ENCODE measurements at regions not wholly inside any gene's neighbourhood (a gene's known extent, or its start where the extent isn't known, plus 50 kb on each side); places are given as distances from the start of the nearest gene placed in this dataset.

- Histone ChIP-seq H3K27ac (ENCODE audit: low read length) (no peak overlapping the region), H3K9ac (ENCODE audit: low read depth, low read length) (no peak overlapping the region), H3K4me3 (ENCODE audit: low read length) (no peak overlapping the region), H3K9me3 (ENCODE audit: insufficient read depth, low read depth, low read length) (no peaks in the 10 kb centered on the region), H3K4me1 (ENCODE audit: insufficient read depth, low read length) (no peaks in the 10 kb centered on the region), H3K27me3 (ENCODE audit: insufficient read depth, low read length) (no peaks in the 10 kb centered on the region), H3K36me3 (ENCODE audit: insufficient read depth, low read depth, low read length) (no peaks in the 10 kb centered on the region)
Measured at GRCh38 chr11:129722529-129722928, 93.1 kb upstream of the TMEM45B start.

DNA sequence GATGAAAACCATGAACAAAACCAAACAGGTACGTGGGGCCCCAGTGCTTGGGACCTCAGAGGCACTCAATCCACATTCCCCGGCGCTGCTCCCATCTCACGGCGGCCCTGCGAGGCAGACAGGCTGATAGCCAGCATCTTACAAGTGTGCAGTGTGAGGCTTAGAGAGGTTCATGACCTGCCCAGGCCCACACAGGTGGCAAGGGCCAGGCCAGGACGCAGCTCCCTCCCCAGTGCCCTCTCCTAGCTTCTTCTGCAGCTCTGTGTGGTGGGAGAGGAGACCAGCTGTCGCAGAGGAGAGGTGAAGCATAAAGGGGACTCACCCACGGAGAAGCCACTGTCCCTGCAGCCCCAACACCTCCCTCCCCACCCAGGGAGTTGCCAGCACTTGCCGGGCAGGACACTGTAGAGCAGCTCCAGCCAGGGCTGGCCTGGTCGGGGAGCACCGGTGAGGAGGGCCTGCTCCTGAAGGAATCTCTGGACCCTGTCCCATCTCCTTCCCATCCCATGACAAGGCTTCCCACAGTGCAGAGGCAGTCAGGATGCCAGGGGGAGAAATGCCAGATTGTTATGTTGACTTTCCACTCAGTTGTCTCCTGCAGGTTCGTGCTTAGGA, 92.4 kb upstream of the TMEM45B start:
- H3K9ac ChIP-seq (ENCODE audit: low read depth, low read length), result no peak overlapping the region
- no peaks in the 10 kb centered on the region for H3K36me3 ChIP-seq (ENCODE audit: insufficient read depth, low read depth, low read length)
- no peaks in the 10 kb centered on the region for H3K9me3 ChIP-seq (ENCODE audit: insufficient read depth, low read depth, low read length)
- H3K27me3 ChIP-seq (ENCODE audit: insufficient read depth, low read length), result no peaks in the 10 kb centered on the region
- H3K4me3 ChIP-seq (ENCODE audit: low read length), result no peak overlapping the region
- H3K27ac ChIP-seq (ENCODE audit: low read length), result no peak overlapping the region
- no peaks in the 10 kb centered on the region for H3K4me1 ChIP-seq (ENCODE audit: insufficient read depth, low read length)

- H3K4me1 ChIP-seq (ENCODE audit: insufficient read depth, low read length), result no peaks in the 10 kb centered on the region
- H3K27ac ChIP-seq (ENCODE audit: low read length), result no peak overlapping the region
- H3K27me3 ChIP-seq (ENCODE audit: insufficient read depth, low read length), result no peaks in the 10 kb centered on the region
- no peak overlapping the region for H3K4me3 ChIP-seq (ENCODE audit: low read length)
- H3K36me3 ChIP-seq (ENCODE audit: insufficient read depth, low read depth, low read length), result no peaks in the 10 kb centered on the region
- H3K9me3 ChIP-seq (ENCODE audit: insufficient read depth, low read depth, low read length), result no peaks in the 10 kb centered on the region
- no peak overlapping the region for H3K9ac ChIP-seq (ENCODE audit: low read depth, low read length)
Measured at GRCh38 chr11:129723761-129724162, 91.9 kb upstream of the TMEM45B start.

DNA sequence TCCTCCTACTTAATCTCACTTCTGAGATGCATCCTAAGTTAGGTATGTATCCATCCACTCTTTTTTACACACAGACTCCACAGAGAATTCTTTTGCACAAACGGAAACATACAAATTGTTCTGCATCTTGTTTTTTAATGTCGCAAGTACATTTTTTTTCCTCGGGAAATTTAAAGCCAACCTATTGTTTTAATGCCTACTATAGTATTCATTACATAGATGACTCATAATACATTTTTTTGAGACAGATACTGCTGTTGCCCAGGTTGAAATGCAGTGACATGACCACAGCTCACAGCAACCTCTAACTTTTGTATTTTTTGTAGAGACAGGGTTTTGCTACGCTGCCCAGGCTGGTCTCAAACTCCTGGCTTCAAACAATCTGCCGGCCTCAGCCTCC, 90.8 kb upstream of the TMEM45B start:
- Histone ChIP-seq H3K27ac (ENCODE audit: low read length) (no peak overlapping the region), H3K4me3 (ENCODE audit: low read length) (no peak overlapping the region), H3K27me3 (ENCODE audit: insufficient read depth, low read length) (no peaks in the 10 kb centered on the region), H3K36me3 (ENCODE audit: insufficient read depth, low read depth, low read length) (no peaks in the 10 kb centered on the region), H3K9ac (ENCODE audit: low read depth, low read length) (no peak overlapping the region), H3K4me1 (ENCODE audit: insufficient read depth, low read length) (no peaks in the 10 kb centered on the region), H3K9me3 (ENCODE audit: insufficient read depth, low read depth, low read length) (no peaks in the 10 kb centered on the region)

DNA sequence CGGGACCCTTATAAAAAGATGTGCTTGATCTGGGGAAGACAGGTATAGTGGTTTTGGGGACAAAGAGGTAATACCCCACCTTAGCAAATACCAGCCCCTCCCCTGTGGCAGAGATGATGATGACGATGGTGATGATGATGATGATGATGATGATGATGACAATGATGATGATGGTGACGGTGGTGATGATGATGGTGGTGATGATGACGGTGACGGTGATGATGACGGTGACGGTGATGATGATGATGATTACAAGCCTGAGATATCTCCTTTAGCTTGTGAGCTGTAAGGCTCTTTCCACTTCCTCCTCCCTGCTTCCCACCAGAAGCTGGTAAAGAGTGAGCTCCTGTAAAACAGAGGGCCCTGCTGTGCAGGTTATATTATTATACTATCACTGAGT, 89.5 kb upstream of the TMEM45B start:
- no peaks in the 10 kb centered on the region for H3K9me3 ChIP-seq (ENCODE audit: insufficient read depth, low read depth, low read length)
- no peaks in the 10 kb centered on the region for H3K4me1 ChIP-seq (ENCODE audit: insufficient read depth, low read length)
- no peak overlapping the region for H3K27ac ChIP-seq (ENCODE audit: low read length)
- H3K4me3 ChIP-seq (ENCODE audit: low read length), result no peak overlapping the region
- H3K9ac ChIP-seq (ENCODE audit: low read depth, low read length), result no peak overlapping the region
- no peaks in the 10 kb centered on the region for H3K27me3 ChIP-seq (ENCODE audit: insufficient read depth, low read length)
- H3K36me3 ChIP-seq (ENCODE audit: insufficient read depth, low read depth, low read length), result no peaks in the 10 kb centered on the region

- no peak overlapping the region for H3K27ac ChIP-seq (ENCODE audit: low read length)
- H3K4me3 ChIP-seq (ENCODE audit: low read length), result no peak overlapping the region
- no peaks in the 10 kb centered on the region for H3K36me3 ChIP-seq (ENCODE audit: insufficient read depth, low read depth, low read length)
- H3K9me3 ChIP-seq (ENCODE audit: insufficient read depth, low read depth, low read length), result no peaks in the 10 kb centered on the region
- no peak overlapping the region for H3K9ac ChIP-seq (ENCODE audit: low read depth, low read length)
- no peaks in the 10 kb centered on the region for H3K27me3 ChIP-seq (ENCODE audit: insufficient read depth, low read length)
- no peaks in the 10 kb centered on the region for H3K4me1 ChIP-seq (ENCODE audit: insufficient read depth, low read length)
Measured at GRCh38 chr11:129728581-129728980, 87.1 kb upstream of the TMEM45B start.

- Histone ChIP-seq H3K9me3 (ENCODE audit: insufficient read depth, low read depth, low read length) (no peaks in the 10 kb centered on the region), H3K36me3 (ENCODE audit: insufficient read depth, low read depth, low read length) (no peaks in the 10 kb centered on the region), H3K27me3 (ENCODE audit: insufficient read depth, low read length) (no peaks in the 10 kb centered on the region), H3K27ac (ENCODE audit: low read length) (no peak overlapping the region), H3K9ac (ENCODE audit: low read depth, low read length) (no peak overlapping the region), H3K4me3 (ENCODE audit: low read length) (no peak overlapping the region), H3K4me1 (ENCODE audit: insufficient read depth, low read length) (no peaks in the 10 kb centered on the region)
Measured at GRCh38 chr11:129729216-129729615, 86.4 kb upstream of the TMEM45B start.

GRCh38 chr11:129729823-129730222, 85.8 kb upstream of the TMEM45B start:
- Histone ChIP-seq H3K9ac (ENCODE audit: low read depth, low read length) (no peak overlapping the region), H3K9me3 (ENCODE audit: insufficient read depth, low read depth, low read length) (no peaks in the 10 kb centered on the region), H3K27ac (ENCODE audit: low read length) (no peak overlapping the region), H3K4me1 (ENCODE audit: insufficient read depth, low read length) (no peaks in the 10 kb centered on the region), H3K27me3 (ENCODE audit: insufficient read depth, low read length) (no peaks in the 10 kb centered on the region), H3K36me3 (ENCODE audit: insufficient read depth, low read depth, low read length) (no peaks in the 10 kb centered on the region), H3K4me3 (ENCODE audit: low read length) (no peak overlapping the region)

DNA sequence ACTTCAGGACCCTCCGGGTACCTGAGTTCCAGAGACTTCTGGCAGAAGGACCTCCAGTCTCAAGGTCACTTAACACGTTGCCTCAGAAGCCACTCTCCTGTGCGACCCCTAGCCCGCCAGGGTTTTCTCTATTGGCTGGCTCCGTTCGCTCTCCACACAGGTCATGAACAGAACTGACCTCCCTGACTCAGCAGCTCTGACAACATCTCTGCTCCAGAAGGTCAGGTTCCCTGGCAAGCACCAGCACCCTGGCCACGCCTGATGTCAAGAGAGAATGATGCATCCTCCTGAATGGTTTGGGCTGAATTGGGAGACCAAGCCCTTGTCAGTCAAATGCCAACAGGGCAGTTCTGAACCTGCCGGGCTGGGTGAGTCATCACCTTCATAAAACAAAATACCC, 84.3 kb upstream of the TMEM45B start:
- no peaks in the 10 kb centered on the region for H3K36me3 ChIP-seq (ENCODE audit: insufficient read depth, low read depth, low read length)
- H3K9ac ChIP-seq (ENCODE audit: low read depth, low read length), result no peak overlapping the region
- no peaks in the 10 kb centered on the region for H3K4me1 ChIP-seq (ENCODE audit: insufficient read depth, low read length)
- no peak overlapping the region for H3K4me3 ChIP-seq (ENCODE audit: low read length)
- no peaks in the 10 kb centered on the region for H3K27me3 ChIP-seq (ENCODE audit: insufficient read depth, low read length)
- no peak overlapping the region for H3K27ac ChIP-seq (ENCODE audit: low read length)
- H3K9me3 ChIP-seq (ENCODE audit: insufficient read depth, low read depth, low read length), result no peaks in the 10 kb centered on the region

- Histone ChIP-seq H3K36me3 (ENCODE audit: insufficient read depth, low read depth, low read length) (no peaks in the 10 kb centered on the region), H3K27ac (ENCODE audit: low read length) (no peak overlapping the region), H3K27me3 (ENCODE audit: insufficient read depth, low read length) (no peaks in the 10 kb centered on the region), H3K4me3 (ENCODE audit: low read length) (no peak overlapping the region), H3K4me1 (ENCODE audit: insufficient read depth, low read length) (no peaks in the 10 kb centered on the region), H3K9me3 (ENCODE audit: insufficient read depth, low read depth, low read length) (no peaks in the 10 kb centered on the region), H3K9ac (ENCODE audit: low read depth, low read length) (no peak overlapping the region)
Measured at GRCh38 chr11:129732941-129733340, 82.7 kb upstream of the TMEM45B start.

- no peaks in the 10 kb centered on the region for H3K9me3 ChIP-seq (ENCODE audit: insufficient read depth, low read depth, low read length)
- no peak overlapping the region for H3K9ac ChIP-seq (ENCODE audit: low read depth, low read length)
- no peaks in the 10 kb centered on the region for H3K27me3 ChIP-seq (ENCODE audit: insufficient read depth, low read length)
- no peak overlapping the region for H3K4me3 ChIP-seq (ENCODE audit: low read length)
- no peak overlapping the region for H3K27ac ChIP-seq (ENCODE audit: low read length)
- no peaks in the 10 kb centered on the region for H3K36me3 ChIP-seq (ENCODE audit: insufficient read depth, low read depth, low read length)
- H3K4me1 ChIP-seq (ENCODE audit: insufficient read depth, low read length), result no peaks in the 10 kb centered on the region
Measured at GRCh38 chr11:129733384-129733783, 82.3 kb upstream of the TMEM45B start.

GRCh38 chr11:129733981-129734380, 81.7 kb upstream of the TMEM45B start:
- no peak overlapping the region for H3K4me3 ChIP-seq (ENCODE audit: low read length)
- no peaks in the 10 kb centered on the region for H3K27me3 ChIP-seq (ENCODE audit: insufficient read depth, low read length)
- no peak overlapping the region for H3K9ac ChIP-seq (ENCODE audit: low read depth, low read length)
- no peaks in the 10 kb centered on the region for H3K9me3 ChIP-seq (ENCODE audit: insufficient read depth, low read depth, low read length)
- H3K36me3 ChIP-seq (ENCODE audit: insufficient read depth, low read depth, low read length), result no peaks in the 10 kb centered on the region
- no peaks in the 10 kb centered on the region for H3K4me1 ChIP-seq (ENCODE audit: insufficient read depth, low read length)
- H3K27ac ChIP-seq (ENCODE audit: low read length), result no peak overlapping the region
